IMR-90 (cell line): ENCODE measurements at regions not wholly inside any gene's neighbourhood (a gene's known extent, or its start where the extent isn't known, plus 50 kb on each side); places are given as distances from the start of the nearest gene placed in this dataset.
"Not testable (repeated sequence)": the region's sequence is repeated elsewhere in the genome, so short reads cannot be mapped to it uniquely, and the experiment has no call there.

ENCODE experiments used
- ATAC-seq: fragments of 200-7000 bp; cut with Tn5 transposase; 2 replicates; pipeline ENCODE4 v1.9.1; 2020; ENCODE audit warnings: low read depth, mild to moderate bottlenecking, moderate library complexity
- BruUV-seq: library from RNA; stranded (reverse); fragments of 400-500 nt; replicated peaks from 2 replicates; lab custom pipeline; 2021; lab: Mats Ljungman, UMichigan
- CTCF ChIA-PET: fragments of 300-600 bp; formaldehyde crosslinking; extraction: SDS; loops from one replicate; lab custom pipeline; 2021; ENCODE audit warnings: antibody characterized with exemption; lab: Yijun Ruan, JAX
- POLR2A ChIA-PET: fragments of 300-600 bp; sonication (Branson Sonifier 250); formaldehyde crosslinking; loops from one replicate; lab custom pipeline; 2022; ENCODE audit warnings: antibody characterized with exemption; ENCODE audit not compliant: unreplicated experiment; lab: Charles Lee
- DNase-seq: peaks from one replicate; pipeline ENCODE4 v3.0.0; 2013
- H2AFZ ChIP-seq: replicated peaks from 2 replicates; pipeline ENCODE3; 2013; ENCODE audit warnings: low read length, mild to moderate bottlenecking; ENCODE audit not compliant: poor library complexity
- H2AK5ac ChIP-seq: 2 replicates; pipeline ENCODE4 v1.6.1; 2013; ENCODE audit warnings: low read depth, low read length, inconsistent platforms
- H2AK9ac ChIP-seq: replicated peaks from 2 replicates; pipeline ENCODE3; 2013; ENCODE audit warnings: mild to moderate bottlenecking, low read depth, low read length, moderate library complexity; ENCODE audit not compliant: poor library complexity
- H2BK120ac ChIP-seq: 2 replicates; pipeline ENCODE4 v1.6.1; 2013; ENCODE audit warnings: low read depth, low read length, inconsistent platforms
- H2BK15ac ChIP-seq: 3 replicates; pipeline ENCODE4 v1.6.1; 2013; ENCODE audit warnings: low read depth, low read length, inconsistent platforms
- H2BK20ac ChIP-seq: 2 replicates; pipeline ENCODE4 v1.6.1; 2013; ENCODE audit warnings: low read depth, mild to moderate bottlenecking, inconsistent platforms, low read length, moderate library complexity
- H2BK5ac ChIP-seq: 2 replicates; pipeline ENCODE4 v1.6.1; 2013; ENCODE audit warnings: mild to moderate bottlenecking, low read depth, low read length, inconsistent platforms; ENCODE audit not compliant: poor library complexity, severe bottlenecking
- H3K14ac ChIP-seq: replicated peaks from 2 replicates; pipeline ENCODE4 v1.6.1; 2013; ENCODE audit warnings: low read depth, low read length, inconsistent platforms
- H3K18ac ChIP-seq: 2 replicates; pipeline ENCODE4 v1.6.1; 2013; ENCODE audit warnings: low read depth, low read length, control low read depth
- H3K23ac ChIP-seq: 2 replicates; pipeline ENCODE4 v1.6.1; 2013; ENCODE audit warnings: low read depth, low read length, inconsistent platforms
- H3K27ac ChIP-seq: 2 replicates; pipeline ENCODE4 v1.5.1; 2013; ENCODE audit warnings: mild to moderate bottlenecking, control low read depth, low read length; ENCODE audit not compliant: insufficient read depth
- H3K27me3 ChIP-seq: 2 replicates; pipeline ENCODE4 v1.6.1; 2013; ENCODE audit warnings: low read length; ENCODE audit not compliant: control insufficient read depth, insufficient read depth
- H3K36me3 ChIP-seq: 2 replicates; pipeline ENCODE4 v1.6.1; 2013; ENCODE audit warnings: low read length, mixed read lengths; ENCODE audit not compliant: control insufficient read depth, insufficient read depth
- H3K4ac ChIP-seq: 2 replicates; pipeline ENCODE4 v1.6.1; 2013; ENCODE audit warnings: low read depth, low read length, inconsistent platforms
- H3K4me1 ChIP-seq: 2 replicates; pipeline ENCODE4 v1.6.1; 2013; ENCODE audit warnings: low read length, mixed read lengths; ENCODE audit not compliant: control insufficient read depth, insufficient read depth
- H3K4me2 ChIP-seq: 2 replicates; pipeline ENCODE4 v1.6.1; 2013; ENCODE audit warnings: low read depth, mild to moderate bottlenecking, control low read depth, low read length, moderate library complexity
- H3K4me3 ChIP-seq: 2 replicates; pipeline ENCODE4 v1.5.1; 2013; ENCODE audit warnings: low read depth, mild to moderate bottlenecking, control low read depth, low read length, moderate library complexity; ENCODE audit not compliant: insufficient read depth
- H3K56ac ChIP-seq: 2 replicates; pipeline ENCODE4 v1.6.1; 2013; ENCODE audit warnings: low read length, inconsistent platforms; ENCODE audit not compliant: insufficient read depth; ENCODE audit errors: extremely low read depth
- H3K79me1 ChIP-seq, 2 experiments: 2 replicates each; pipeline ENCODE4 v1.6.1; 2013; ENCODE audit warnings: low read length in 2 of 2, inconsistent platforms in 1 of 2, low read depth in 1 of 2
- H3K9ac ChIP-seq: 2 replicates; pipeline ENCODE4 v1.6.1; 2013; ENCODE audit warnings: low read depth, low read length, control low read depth
- H3K9me1 ChIP-seq: 2 replicates; pipeline ENCODE4 v1.6.1; 2013; ENCODE audit warnings: low read length, inconsistent platforms; ENCODE audit not compliant: insufficient read depth
- H3K9me3 ChIP-seq: 2 replicates; pipeline ENCODE4 v1.6.1; 2013; ENCODE audit warnings: low read length; ENCODE audit not compliant: control insufficient read depth, insufficient read depth
- H4K20me1 ChIP-seq: 2 replicates; pipeline ENCODE4 v1.6.1; 2013; ENCODE audit warnings: low read length, inconsistent platforms; ENCODE audit not compliant: insufficient read depth
- H4K5ac ChIP-seq: 2 replicates; pipeline ENCODE4 v1.6.1; 2013; ENCODE audit warnings: mild to moderate bottlenecking, low read depth, low read length, control low read depth
- H4K8ac ChIP-seq, 2 experiments: 2 replicates each; pipeline ENCODE4 v1.6.1; 2013; ENCODE audit warnings: low read depth in 2 of 2, low read length in 2 of 2, control low read depth in 1 of 2, inconsistent platforms in 1 of 2
- H4K91ac ChIP-seq: 2 replicates; pipeline ENCODE4 v1.6.1; 2013; ENCODE audit warnings: low read depth, low read length, inconsistent platforms; ENCODE audit not compliant: insufficient read depth
- WGBS, 2 experiments: methylation state at CpG; one replicate each; pipeline versions ENCODE4 v1.1.5 to v1.1.7; 2013; ENCODE audit warnings: missing lambda C conversion rate in 2 of 2; ENCODE audit not compliant: insufficient read length in 1 of 2; ENCODE audit errors: extremely low coverage in 2 of 2; 5-methylcytosine and 5-hydroxymethylcytosine counted together
- dilution Hi-C: fragments of 300-500 bp; cut with HindIII; formaldehyde crosslinking; loops from one replicate; pipeline ENCODE4 v1.14.3; 2018; ENCODE audit warnings: low sequenced_read_pairs; ENCODE audit not compliant: unreplicated experiment
- in situ Hi-C: fragments of 300-500 bp; cut with MboI; formaldehyde crosslinking; loops from 3 replicates; pipeline ENCODE4 v1.14.3; 2019; ENCODE audit warnings: low sequenced_read_pairs, inconsistent platforms, mixed read lengths
- intact Hi-C: fragments of 100-400 bp; cut with micrococcal nuclease; formaldehyde crosslinking; loops from 2 replicates; pipeline ENCODE4 v1.10.0; 2022

- H2AFZ ChIP-seq, H3K27me3 ChIP-seq, POLR2A ChIA-PET, in situ Hi-C loops, H2AK9ac ChIP-seq, H3K4ac ChIP-seq, H2AK5ac ChIP-seq, intact Hi-C loops, DNase-seq, dilution Hi-C loops, H3K9me3 ChIP-seq, H3K79me1 ChIP-seq, H4K91ac ChIP-seq, H3K23ac ChIP-seq, H3K4me3 ChIP-seq, H4K5ac ChIP-seq, H3K14ac ChIP-seq, H2BK5ac ChIP-seq, H3K4me2 ChIP-seq, H2BK15ac ChIP-seq, H3K4me1 ChIP-seq, ATAC-seq, H4K20me1 ChIP-seq, H3K18ac ChIP-seq, H3K56ac ChIP-seq, H3K27ac ChIP-seq, H3K9ac ChIP-seq, BruUV-seq, H3K36me3 ChIP-seq, H2BK20ac ChIP-seq, H4K8ac ChIP-seq, CTCF ChIA-PET, H3K9me1 ChIP-seq, H2BK120ac ChIP-seq: not testable (repeated sequence)
- no CpG with 5 or more reads among the region's 5 CpGs for WGBS, 2 experiments
Measured at GRCh38 chr22:12584874-12585273, 2943.1 kb upstream of the OR11H1 start.

DNA sequence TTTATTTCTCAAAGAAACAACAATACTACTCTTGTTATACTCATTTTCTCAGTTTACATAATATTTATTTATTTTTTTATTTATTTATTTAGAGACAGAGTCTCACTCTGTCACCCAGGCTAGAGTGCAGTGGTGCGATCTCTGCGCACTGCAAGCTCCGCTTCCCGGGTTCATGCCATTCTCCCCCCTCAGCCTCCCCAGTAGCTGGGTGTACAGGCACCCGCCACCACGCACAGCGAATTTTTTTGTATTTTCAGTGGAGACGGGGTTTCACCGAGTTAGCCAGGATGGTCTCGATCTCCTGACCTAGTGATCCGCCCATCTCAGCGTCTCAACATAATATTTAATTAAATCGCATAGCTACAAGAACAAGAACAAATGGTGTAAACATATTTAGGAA is 2932.3 kb upstream of the OR11H1 start:
- H2BK5ac ChIP-seq, H4K8ac ChIP-seq, H2AK9ac ChIP-seq, H3K4ac ChIP-seq, H3K4me3 ChIP-seq, DNase-seq, H4K91ac ChIP-seq, dilution Hi-C loops, BruUV-seq, H3K18ac ChIP-seq, H3K14ac ChIP-seq, H3K4me2 ChIP-seq, H3K9me1 ChIP-seq, ATAC-seq, POLR2A ChIA-PET, H3K36me3 ChIP-seq, H2AFZ ChIP-seq, H3K56ac ChIP-seq, H3K79me1 ChIP-seq, in situ Hi-C loops, H2BK120ac ChIP-seq, H3K23ac ChIP-seq, H2BK15ac ChIP-seq, H3K27ac ChIP-seq, H2AK5ac ChIP-seq, H4K5ac ChIP-seq, H3K27me3 ChIP-seq, H4K20me1 ChIP-seq, H2BK20ac ChIP-seq, H3K4me1 ChIP-seq, H3K9ac ChIP-seq, intact Hi-C loops: not testable (repeated sequence)
- 64% methylated on average over 4 of the region's 13 CpGs; no CpG with 5 or more reads in 1 of the 2 experiments for WGBS, 2 experiments
- H3K9me3 ChIP-seq, result peaks cover 10% of the 10 kb centered on the region; the same call in 1 of the 2 replicates
- CTCF ChIA-PET, result interaction anchor here (0.6 kb wide), 1 partner anchor 10 kb away, joined by 5 read pairs; no protein-coding TSS in a partner anchor
